Stomach (tissue), 4 donors: ENCODE measurements at regions not wholly inside any gene's neighbourhood (a gene's known extent, or its start where the extent isn't known, plus 50 kb on each side); places are given as distances from the start of the nearest gene placed in this dataset.

Experiments
- CTCF ChIP-seq, 7 experiments: fragments of 450-650 bp in 4 of 7; fragments of 200-600 bp in 3 of 7; sonication (generic) in 3 of 7; IDR thresholded peaks; one replicate each; pipeline ENCODE4 v1.5.1; 2016 to 2019; ENCODE audit warnings: antibody characterized with exemption in 7 of 7, control low read depth in 2 of 7, mild to moderate bottlenecking in 1 of 7
- EP300 ChIP-seq: sonication (generic); formaldehyde crosslinking; IDR thresholded peaks from one replicate; pipeline ENCODE4 v1.6.1; 2017; ENCODE audit warnings: antibody characterized with exemption
- POLR2A ChIP-seq, 4 donors: fragments of 450-650 bp; IDR thresholded peaks; one replicate each; pipeline ENCODE4 v1.6.1; 2016; ENCODE audit warnings: antibody characterized with exemption in 4 of 4, control low read depth in 2 of 4, mild to moderate bottlenecking in 1 of 4, moderate library complexity in 1 of 4
- POLR2AphosphoS5 ChIP-seq, 3 donors: sonication (generic); formaldehyde crosslinking; IDR thresholded peaks; one replicate each; pipeline ENCODE4 v1.6.1; 2016; ENCODE audit warnings: antibody characterized with exemption in 3 of 3

- TF ChIP-seq POLR2A (IDR thresholded peaks at IDR 0.05) = no peak
- TF ChIP-seq CTCF (IDR thresholded peaks at IDR 0.05) = no peak
- no peak for TF ChIP-seq POLR2AphosphoS5 (IDR thresholded peaks at IDR 0.05)
- TF ChIP-seq EP300 = no peak
These were observed 481.8 kb downstream of the GRXCR1 start for GRCh38 chr4:43374216-43374751.
